ENCODE measurements at regions not wholly inside any gene's neighbourhood (a gene's known extent, or its start where the extent isn't known, plus 50 kb on each side); places are given as distances from the start of the nearest gene placed in this dataset.

DNA sequence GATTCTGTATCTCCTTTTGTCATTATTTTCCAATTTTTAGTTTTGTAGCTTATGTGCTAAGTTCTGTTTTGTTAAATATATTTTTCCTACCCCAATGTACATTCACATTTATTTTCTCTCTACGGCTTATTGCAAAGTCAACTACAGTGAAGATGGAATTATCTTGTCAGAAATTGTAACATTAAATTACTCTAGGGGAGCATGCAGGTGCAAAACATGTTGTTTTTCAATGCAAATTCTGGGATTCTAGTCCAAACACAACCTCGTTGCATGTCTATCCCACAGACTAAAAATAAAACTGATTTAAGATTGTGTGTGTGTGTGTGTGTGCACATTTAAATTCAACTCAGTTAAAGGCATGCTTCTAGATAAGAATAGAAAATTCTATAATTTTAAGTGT is 529.1 kb upstream of the POM121L12 start:
- H3K4me3 ChIP-seq (ENCODE audit: low read length), result no peak overlapping the region
- no peaks in the 10 kb centered on the region for H3K79me2 ChIP-seq (ENCODE audit: low read length)
- no peak for DNase-seq
- H3K9me3 ChIP-seq (ENCODE audit: low read length), result peaks cover 16% of the 10 kb centered on the region; the same call in 1 of the 2 replicates
- no peaks in the 10 kb centered on the region for H4K20me1 ChIP-seq (ENCODE audit: insufficient read depth, low read depth, low read length)
- no peaks in the 10 kb centered on the region for H3K36me3 ChIP-seq (ENCODE audit: insufficient read depth, low read length)
- no peaks in the 10 kb centered on the region for H3K4me1 ChIP-seq (ENCODE audit: low read length)
- no peak overlapping the region for H2AFZ ChIP-seq (ENCODE audit: low read length)
- H3K27ac ChIP-seq (ENCODE audit: low read length), result no peak overlapping the region
- H3K4me2 ChIP-seq (ENCODE audit: low read depth, low read length, poor library complexity, severe bottlenecking), result no peak overlapping the region
- no peaks in the 10 kb centered on the region for H3K9me2 ChIP-seq (replicated peaks; ENCODE audit: insufficient read depth, low read length)
- H3K27me3 ChIP-seq (ENCODE audit: low read length), result no peaks in the 10 kb centered on the region
- H3K9ac ChIP-seq (ENCODE audit: low read length), result no peak overlapping the region

GRCh38 chr7:52504561-52504960 is 530.9 kb upstream of the POM121L12 start:
- Histone ChIP-seq H3K4me3 (ENCODE audit: low read length) (no peak overlapping the region), H3K9me3 (ENCODE audit: low read length) (peaks cover 13% of the 10 kb centered on the region; the same call in 1 of the 2 replicates), H3K9ac (ENCODE audit: low read length) (no peak overlapping the region), H3K9me2 (replicated peaks; ENCODE audit: insufficient read depth, low read length) (no peaks in the 10 kb centered on the region), H3K4me1 (ENCODE audit: low read length) (no peaks in the 10 kb centered on the region), H4K20me1 (ENCODE audit: insufficient read depth, low read depth, low read length) (no peaks in the 10 kb centered on the region), H3K36me3 (ENCODE audit: insufficient read depth, low read length) (no peaks in the 10 kb centered on the region), H3K27ac (ENCODE audit: low read length) (no peak overlapping the region), H2AFZ (ENCODE audit: low read length) (no peak overlapping the region), H3K79me2 (ENCODE audit: low read length) (no peaks in the 10 kb centered on the region), H3K27me3 (ENCODE audit: low read length) (no peaks in the 10 kb centered on the region), H3K4me2 (ENCODE audit: low read depth, low read length, poor library complexity, severe bottlenecking) (no peak overlapping the region)
- no peak for DNase-seq

GRCh38 chr7:52502281-52502680 is 533.2 kb upstream of the POM121L12 start:
- H4K20me1 ChIP-seq (ENCODE audit: insufficient read depth, low read depth, low read length), result no peaks in the 10 kb centered on the region
- no peak overlapping the region for H3K4me3 ChIP-seq (ENCODE audit: low read length)
- H3K4me1 ChIP-seq (ENCODE audit: low read length), result no peaks in the 10 kb centered on the region
- no peak overlapping the region for H3K9ac ChIP-seq (ENCODE audit: low read length)
- no peaks in the 10 kb centered on the region for H3K36me3 ChIP-seq (ENCODE audit: insufficient read depth, low read length)
- H3K79me2 ChIP-seq (ENCODE audit: low read length), result no peaks in the 10 kb centered on the region
- no peak for DNase-seq
- no peaks in the 10 kb centered on the region for H3K9me2 ChIP-seq (replicated peaks; ENCODE audit: insufficient read depth, low read length)
- peaks cover 14% of the 10 kb centered on the region; the same call in 1 of the 2 replicates for H3K9me3 ChIP-seq (ENCODE audit: low read length)
- no peak overlapping the region for H2AFZ ChIP-seq (ENCODE audit: low read length)
- no peak overlapping the region for H3K4me2 ChIP-seq (ENCODE audit: low read depth, low read length, poor library complexity, severe bottlenecking)
- no peaks in the 10 kb centered on the region for H3K27me3 ChIP-seq (ENCODE audit: low read length)
- no peak overlapping the region for H3K27ac ChIP-seq (ENCODE audit: low read length)

- H3K27me3 ChIP-seq (ENCODE audit: low read length), result no peaks in the 10 kb centered on the region
- DNase-seq, result no peak
- no peaks in the 10 kb centered on the region for H3K36me3 ChIP-seq (ENCODE audit: insufficient read depth, low read length)
- peaks cover 14% of the 10 kb centered on the region; the same call in 1 of the 2 replicates for H3K9me3 ChIP-seq (ENCODE audit: low read length)
- no peaks in the 10 kb centered on the region for H3K4me1 ChIP-seq (ENCODE audit: low read length)
- H3K4me3 ChIP-seq (ENCODE audit: low read length), result no peak overlapping the region
- H3K9ac ChIP-seq (ENCODE audit: low read length), result no peak overlapping the region
- H2AFZ ChIP-seq (ENCODE audit: low read length), result no peak overlapping the region
- H3K4me2 ChIP-seq (ENCODE audit: low read depth, low read length, poor library complexity, severe bottlenecking), result no peak overlapping the region
- H3K79me2 ChIP-seq (ENCODE audit: low read length), result no peaks in the 10 kb centered on the region
- no peak overlapping the region for H3K27ac ChIP-seq (ENCODE audit: low read length)
- no peaks in the 10 kb centered on the region for H3K9me2 ChIP-seq (replicated peaks; ENCODE audit: insufficient read depth, low read length)
- H4K20me1 ChIP-seq (ENCODE audit: insufficient read depth, low read depth, low read length), result no peaks in the 10 kb centered on the region
Measured at GRCh38 chr7:52501696-52502095, 533.7 kb upstream of the POM121L12 start.

DNA sequence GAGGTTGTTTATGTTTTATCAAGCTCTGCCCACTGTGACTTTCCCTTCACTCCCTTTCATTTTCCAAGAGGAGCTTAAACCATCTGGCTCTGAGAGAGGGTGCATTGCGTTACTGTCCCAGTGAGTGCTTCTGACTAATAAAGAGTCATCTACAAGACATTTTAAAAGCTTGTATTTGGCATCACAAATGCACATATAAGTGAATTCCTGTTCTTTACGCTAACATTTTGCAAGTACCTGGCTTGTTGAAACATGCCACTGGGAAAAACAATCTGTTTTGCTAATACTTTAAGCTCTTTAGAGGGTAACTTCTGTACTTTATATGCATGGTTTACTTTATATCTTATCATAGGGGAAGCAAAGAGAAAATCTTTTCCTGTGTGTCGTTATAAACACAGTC is 534.6 kb upstream of the POM121L12 start:
- H3K4me2 ChIP-seq (ENCODE audit: low read depth, low read length, poor library complexity, severe bottlenecking), result no peak overlapping the region
- no peak overlapping the region for H3K27ac ChIP-seq (ENCODE audit: low read length)
- H3K9ac ChIP-seq (ENCODE audit: low read length), result no peak overlapping the region
- H3K4me3 ChIP-seq (ENCODE audit: low read length), result no peak overlapping the region
- no peak for DNase-seq
- H4K20me1 ChIP-seq (ENCODE audit: insufficient read depth, low read depth, low read length), result no peaks in the 10 kb centered on the region
- no peaks in the 10 kb centered on the region for H3K27me3 ChIP-seq (ENCODE audit: low read length)
- H2AFZ ChIP-seq (ENCODE audit: low read length), result no peak overlapping the region
- H3K4me1 ChIP-seq (ENCODE audit: low read length), result no peaks in the 10 kb centered on the region
- H3K9me2 ChIP-seq (replicated peaks; ENCODE audit: insufficient read depth, low read length), result no peaks in the 10 kb centered on the region
- H3K79me2 ChIP-seq (ENCODE audit: low read length), result no peaks in the 10 kb centered on the region
- peaks cover 11% of the 10 kb centered on the region; the same call in 1 of the 2 replicates for H3K9me3 ChIP-seq (ENCODE audit: low read length)
- no peaks in the 10 kb centered on the region for H3K36me3 ChIP-seq (ENCODE audit: insufficient read depth, low read length)

- H3K27me3 ChIP-seq (ENCODE audit: low read length), result no peaks in the 10 kb centered on the region
Measured at GRCh38 chr7:52498366-52498765, 537.1 kb upstream of the POM121L12 start.

GRCh38 chr7:52486267-52486666 is 549.2 kb upstream of the POM121L12 start:
- Histone ChIP-seq H3K9ac (ENCODE audit: low read length) (no peak overlapping the region), H3K79me2 (ENCODE audit: low read length) (no peaks in the 10 kb centered on the region), H4K20me1 (ENCODE audit: insufficient read depth, low read depth, low read length) (no peaks in the 10 kb centered on the region), H3K4me2 (ENCODE audit: low read depth, low read length, poor library complexity, severe bottlenecking) (no peak overlapping the region), H3K9me3 (ENCODE audit: low read length) (peaks cover 24% of the 10 kb centered on the region), H3K27ac (ENCODE audit: low read length) (no peak overlapping the region), H3K27me3 (ENCODE audit: low read length) (no peaks in the 10 kb centered on the region), H3K9me2 (replicated peaks; ENCODE audit: insufficient read depth, low read length) (no peaks in the 10 kb centered on the region), H2AFZ (ENCODE audit: low read length) (no peak overlapping the region), H3K4me1 (ENCODE audit: low read length) (no peaks in the 10 kb centered on the region), H3K4me3 (ENCODE audit: low read length) (no peak overlapping the region), H3K36me3 (ENCODE audit: insufficient read depth, low read length) (no peaks in the 10 kb centered on the region)
- no peak for DNase-seq

More at GRCh38 chr7:52498366-52498765, 537.1 kb upstream of the POM121L12 start:
- Histone ChIP-seq H3K9ac (ENCODE audit: low read length) (no peak overlapping the region), H3K4me1 (ENCODE audit: low read length) (no peaks in the 10 kb centered on the region), H3K36me3 (ENCODE audit: insufficient read depth, low read length) (no peaks in the 10 kb centered on the region), H4K20me1 (ENCODE audit: insufficient read depth, low read depth, low read length) (no peaks in the 10 kb centered on the region), H2AFZ (ENCODE audit: low read length) (no peak overlapping the region), H3K9me3 (ENCODE audit: low read length) (peaks cover 10% of the 10 kb centered on the region; the same call in 1 of the 2 replicates), H3K79me2 (ENCODE audit: low read length) (no peaks in the 10 kb centered on the region), H3K4me3 (ENCODE audit: low read length) (no peak overlapping the region), H3K4me2 (ENCODE audit: low read depth, low read length, poor library complexity, severe bottlenecking) (no peak overlapping the region), H3K27ac (ENCODE audit: low read length) (no peak overlapping the region), H3K9me2 (replicated peaks; ENCODE audit: insufficient read depth, low read length) (no peaks in the 10 kb centered on the region)
- no peak for DNase-seq

GRCh38 chr7:52482076-52482475 is 553.4 kb upstream of the POM121L12 start:
- no peak for DNase-seq
- no peaks in the 10 kb centered on the region for H3K4me1 ChIP-seq (ENCODE audit: low read length)
- no peak overlapping the region for H3K4me3 ChIP-seq (ENCODE audit: low read length)
- H4K20me1 ChIP-seq (ENCODE audit: insufficient read depth, low read depth, low read length), result no peaks in the 10 kb centered on the region
- no peaks in the 10 kb centered on the region for H3K27me3 ChIP-seq (ENCODE audit: low read length)
- no peak overlapping the region for H3K4me2 ChIP-seq (ENCODE audit: low read depth, low read length, poor library complexity, severe bottlenecking)
- H3K27ac ChIP-seq (ENCODE audit: low read length), result no peak overlapping the region
- H2AFZ ChIP-seq (ENCODE audit: low read length), result no peak overlapping the region
- no peaks in the 10 kb centered on the region for H3K36me3 ChIP-seq (ENCODE audit: insufficient read depth, low read length)
- peaks cover 32% of the 10 kb centered on the region for H3K9me3 ChIP-seq (ENCODE audit: low read length)
- no peaks in the 10 kb centered on the region for H3K79me2 ChIP-seq (ENCODE audit: low read length)
- no peak overlapping the region for H3K9ac ChIP-seq (ENCODE audit: low read length)
- H3K9me2 ChIP-seq (replicated peaks; ENCODE audit: insufficient read depth, low read length), result no peaks in the 10 kb centered on the region

DNA sequence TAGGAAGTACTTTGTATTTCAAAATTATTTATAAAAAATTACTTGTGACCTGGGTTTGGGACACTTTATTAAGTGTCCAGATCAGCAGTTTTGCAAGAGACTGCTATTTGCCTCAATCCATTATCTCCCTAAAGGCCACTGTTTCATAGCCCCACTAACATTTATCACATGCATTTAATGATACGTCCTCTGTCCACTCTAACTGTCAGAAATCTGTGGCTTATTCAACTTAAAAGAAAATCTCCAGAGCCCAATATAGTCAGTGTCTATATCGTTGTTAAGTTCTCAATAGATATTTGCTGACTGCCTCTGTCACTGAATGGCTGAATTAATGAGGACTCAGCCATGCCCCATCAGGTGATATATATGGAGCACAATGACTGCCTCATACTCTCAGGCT is 553.9 kb upstream of the POM121L12 start:
- no peak for DNase-seq
- Histone ChIP-seq H3K27ac (ENCODE audit: low read length) (no peak overlapping the region), H2AFZ (ENCODE audit: low read length) (no peak overlapping the region), H3K27me3 (ENCODE audit: low read length) (no peaks in the 10 kb centered on the region), H3K9me2 (replicated peaks; ENCODE audit: insufficient read depth, low read length) (no peaks in the 10 kb centered on the region), H3K79me2 (ENCODE audit: low read length) (no peaks in the 10 kb centered on the region), H4K20me1 (ENCODE audit: insufficient read depth, low read depth, low read length) (no peaks in the 10 kb centered on the region), H3K9me3 (ENCODE audit: low read length) (peaks cover 32% of the 10 kb centered on the region), H3K4me3 (ENCODE audit: low read length) (no peak overlapping the region), H3K9ac (ENCODE audit: low read length) (no peak overlapping the region), H3K4me2 (ENCODE audit: low read depth, low read length, poor library complexity, severe bottlenecking) (no peak overlapping the region), H3K4me1 (ENCODE audit: low read length) (no peaks in the 10 kb centered on the region), H3K36me3 (ENCODE audit: insufficient read depth, low read length) (no peaks in the 10 kb centered on the region)

Data from Karpas-422 (cell line).